ENCODE measurements at regions not wholly inside any gene's neighbourhood (a gene's known extent, or its start where the extent isn't known, plus 50 kb on each side); places are given as distances from the start of the nearest gene placed in this dataset.

DNA sequence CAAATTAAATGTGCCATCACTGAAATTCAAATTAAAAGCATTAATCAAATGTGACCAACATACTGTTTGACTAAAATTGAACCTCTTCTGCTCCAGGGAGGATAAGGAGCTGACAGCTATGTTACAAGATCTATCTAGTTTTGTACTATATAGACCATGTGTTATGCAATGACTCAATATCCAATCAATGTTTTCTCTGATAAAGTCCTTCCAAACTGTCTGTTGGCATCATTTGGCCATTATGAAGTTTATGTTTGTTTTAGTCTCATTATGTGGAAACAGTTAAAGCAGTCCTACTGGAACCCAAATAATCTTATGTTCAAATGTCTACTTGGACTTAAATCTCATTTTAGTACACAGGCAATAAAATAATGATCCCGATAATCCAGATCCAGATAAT, 267.0 kb upstream of the THBS1 start (continued):
- no peak for TF ChIP-seq SAP30 (IDR thresholded peaks at IDR 0.05; ENCODE audit: insufficient read depth, insufficient replicate concordance, low read length)
- TF ChIP-seq FOSL1 (IDR thresholded peaks at IDR 0.05; ENCODE audit: insufficient read depth, low read depth, low read length): no peak
- no peak for TF ChIP-seq RFX5 (IDR thresholded peaks at IDR 0.05; ENCODE audit: borderline replicate concordance, low read depth, low read length)
